22Rv1 (cell line): ENCODE measurements at regions not wholly inside any gene's neighbourhood (a gene's known extent, or its start where the extent isn't known, plus 50 kb on each side); places are given as distances from the start of the nearest gene placed in this dataset.
"Not testable (repeated sequence)": the region's sequence is repeated elsewhere in the genome, so short reads cannot be mapped to it uniquely, and the experiment has no call there.

Source experiments
- CTCF ChIP-seq: fragments of 450-650 bp; IDR thresholded peaks from 2 replicates; pipeline ENCODE4 v1.5.1; 2017; ENCODE audit warnings: mild to moderate bottlenecking
- ZFX ChIP-seq: fragments of 450-650 bp; IDR thresholded peaks from 2 replicates; pipeline ENCODE4 v1.6.1; 2017; ENCODE audit warnings: antibody characterized with exemption, borderline replicate concordance

DNA sequence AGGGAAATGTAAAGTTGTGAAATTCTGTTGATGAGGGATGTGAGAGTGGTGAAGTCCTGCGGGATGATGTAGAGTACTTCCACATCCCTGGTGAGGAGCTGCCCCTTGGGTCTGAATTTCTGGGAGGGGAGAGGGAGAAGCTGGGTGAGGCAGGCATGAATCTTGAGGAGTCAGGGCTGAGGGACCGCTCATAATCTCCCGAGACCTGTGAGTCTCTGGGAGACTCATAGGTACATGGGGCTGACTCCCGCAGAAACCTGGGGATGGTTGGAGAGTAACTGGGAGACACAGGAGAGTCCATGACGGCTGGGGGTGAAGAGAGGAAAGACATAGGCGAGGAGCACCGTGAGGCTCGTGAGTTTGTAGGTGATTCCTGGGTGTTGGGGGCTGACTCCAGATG is 126.2 kb upstream of the ANKRD30BL start:
- not testable (repeated sequence) for TF ChIP-seq CTCF, ZFX
